NCI-H2107 treated with DMSO at 0.1 percent for 48 hours (cell line): ENCODE measurements at regions not wholly inside any gene's neighbourhood (a gene's known extent, or its start where the extent isn't known, plus 50 kb on each side); places are given as distances from the start of the nearest gene placed in this dataset.
"Not testable (repeated sequence)": the region's sequence is repeated elsewhere in the genome, so short reads cannot be mapped to it uniquely, and the experiment has no call there.

Experiments used
- DNase-seq: peaks from one replicate; lab custom pipeline; 2025; ENCODE audit not compliant: unreplicated experiment; lab: John Stamatoyannopoulos, UW

DNA sequence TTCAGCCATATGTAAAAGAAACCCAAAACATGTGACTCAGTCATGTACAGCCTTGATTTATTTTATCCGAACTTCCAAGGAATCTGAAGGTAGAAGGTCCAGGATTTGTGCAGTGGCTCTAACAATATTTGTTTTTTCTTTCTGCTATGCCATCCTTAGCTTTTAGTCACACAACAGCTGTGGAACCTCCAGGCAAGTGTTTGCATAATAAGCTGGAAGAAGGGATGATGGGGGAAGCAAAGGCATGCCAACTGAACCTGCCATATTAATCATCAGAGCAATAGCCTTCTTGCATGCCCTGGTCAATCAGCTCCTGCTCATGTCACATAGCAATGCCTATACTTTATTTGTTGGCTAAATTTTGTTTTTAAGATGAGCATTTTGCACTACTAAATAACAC is 444.7 kb upstream of the ARPP21 start:
- no peak for DNase-seq

DNA sequence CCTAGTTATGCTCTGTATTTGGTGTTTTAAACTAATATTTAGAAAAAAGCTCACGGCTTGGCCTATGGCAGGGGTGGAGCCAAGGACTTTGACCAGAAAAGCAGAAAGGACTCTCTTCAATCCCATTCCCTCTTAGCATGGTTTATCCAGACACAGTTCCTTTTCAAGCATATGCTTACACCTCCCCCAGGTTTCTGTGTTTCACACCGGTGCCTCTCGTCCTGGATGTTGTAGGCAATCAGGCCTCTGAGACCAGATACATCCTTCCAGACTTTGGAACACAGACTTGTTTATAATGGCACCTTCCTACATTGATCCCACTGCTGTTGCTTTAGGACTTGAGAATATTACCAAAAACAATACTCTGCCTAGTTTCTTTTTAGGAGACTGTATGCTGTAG is 440.5 kb upstream of the ARPP21 start:
- no peak for DNase-seq

DNA sequence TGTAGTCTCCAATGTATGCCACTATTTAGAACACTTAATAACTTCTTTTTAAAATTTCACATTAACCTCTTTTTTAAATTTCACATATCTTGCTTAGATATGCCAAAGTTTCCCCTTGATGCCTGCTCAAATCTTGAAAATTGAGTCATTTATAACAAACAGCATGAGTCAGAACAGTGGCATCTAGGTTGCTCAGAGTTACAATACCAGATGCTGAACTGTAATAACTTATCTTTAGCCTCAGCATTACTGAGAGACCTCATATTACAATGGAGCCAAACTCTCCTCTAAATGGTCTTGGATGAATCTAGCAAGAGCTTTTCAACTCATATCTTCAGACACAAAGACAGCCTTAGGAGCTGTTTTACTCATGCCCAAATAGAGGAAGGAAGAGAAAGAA is 439.3 kb upstream of the ARPP21 start:
- DNase-seq, result no peak

DNA sequence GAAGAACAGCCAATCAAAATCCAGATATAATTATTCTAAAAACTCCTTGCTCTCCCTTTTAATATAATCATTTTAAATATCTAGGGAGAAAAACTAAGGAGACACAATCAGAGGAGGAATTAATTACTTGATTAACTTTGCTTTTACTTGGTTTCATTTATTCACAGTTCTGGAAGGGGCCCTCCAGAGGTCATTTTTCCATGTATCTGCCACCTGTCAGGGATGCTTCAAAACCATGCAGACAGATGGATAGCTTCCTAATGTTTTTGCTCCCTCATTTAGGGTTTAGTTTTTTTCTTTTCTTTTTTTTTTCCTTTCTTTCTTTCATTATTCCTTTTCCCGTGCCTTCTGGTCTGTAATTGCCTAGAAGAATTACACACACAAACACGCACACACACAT is 438.1 kb upstream of the ARPP21 start:
- DNase-seq, result no peak

GRCh38 chr3:35215525-35216500 is 423.5 kb upstream of the ARPP21 start:
- DNase-seq, result no peak

DNA sequence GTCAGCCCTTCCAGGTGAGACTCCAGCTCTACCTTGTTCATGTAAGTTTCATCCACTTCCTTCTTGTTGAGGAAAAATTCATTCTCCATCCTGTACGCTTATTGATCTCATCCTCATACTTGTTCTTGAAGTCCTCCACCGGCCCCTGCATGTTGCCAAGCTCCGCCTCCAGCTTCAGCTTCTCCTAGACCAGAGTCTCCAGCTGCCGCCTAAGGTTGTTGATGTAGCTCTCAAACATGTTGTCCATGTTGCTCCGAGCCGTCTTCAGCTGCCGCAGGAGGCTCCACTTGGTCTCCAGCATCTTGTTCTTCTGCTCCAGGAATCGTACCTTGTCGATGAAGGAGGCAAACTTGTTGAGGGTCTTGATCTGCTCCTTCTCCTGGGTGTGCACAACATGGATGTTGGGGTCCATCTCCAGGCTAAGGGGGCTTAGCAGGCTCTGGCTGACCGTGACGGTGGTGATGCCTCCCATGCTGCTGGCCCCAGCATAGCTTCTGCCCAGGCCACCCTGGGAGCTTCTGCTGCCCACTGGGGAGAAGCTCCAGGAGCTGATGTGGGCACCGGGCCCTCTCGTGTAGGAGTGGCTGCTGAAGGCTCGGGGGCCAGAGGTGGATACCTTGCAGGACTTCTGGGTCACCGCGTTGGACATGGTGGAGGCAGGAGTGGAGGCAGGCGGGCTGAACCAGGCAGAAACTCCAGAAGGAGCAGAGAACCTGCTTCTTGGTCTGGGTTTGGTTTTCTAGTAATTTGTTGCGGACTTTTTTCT is 422.6 kb upstream of the ARPP21 start:
- no peak for DNase-seq

- no peak for DNase-seq
Observed at GRCh38 chr3:35223632-35224394, 415.5 kb upstream of the ARPP21 start.

GRCh38 chr3:35224565-35225295 is 414.6 kb upstream of the ARPP21 start:
- DNase-seq, result no peak

GRCh38 chr3:35241236-35241635 is 398.1 kb upstream of the ARPP21 start:
- no peak for DNase-seq

- no peak for DNase-seq
Observed at GRCh38 chr3:35254917-35255316, 384.4 kb upstream of the ARPP21 start.

- no peak for DNase-seq
Observed at GRCh38 chr3:35257641-35258040, 381.7 kb upstream of the ARPP21 start.

DNA sequence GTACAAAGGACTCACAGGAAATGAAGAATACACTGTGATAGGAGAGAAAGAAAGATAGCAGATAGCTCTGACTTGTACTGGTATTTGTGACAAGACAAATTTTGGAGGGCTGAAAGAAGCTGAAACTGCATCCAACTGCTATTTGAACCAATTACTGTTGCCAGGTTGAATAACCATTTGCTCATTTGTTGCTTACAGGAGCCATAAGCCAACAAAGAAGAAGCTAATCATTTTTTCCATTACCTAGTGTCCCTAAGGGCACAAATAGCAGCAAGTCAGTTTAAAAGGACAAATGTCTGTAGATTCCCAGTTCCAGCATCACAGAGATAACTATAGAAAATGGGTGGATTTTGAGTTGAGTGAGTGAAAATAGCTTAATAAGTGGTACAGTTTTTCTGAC is 376.9 kb upstream of the ARPP21 start:
- no peak for DNase-seq

GRCh38 chr3:35263477-35263876 is 375.8 kb upstream of the ARPP21 start:
- no peak for DNase-seq

DNA sequence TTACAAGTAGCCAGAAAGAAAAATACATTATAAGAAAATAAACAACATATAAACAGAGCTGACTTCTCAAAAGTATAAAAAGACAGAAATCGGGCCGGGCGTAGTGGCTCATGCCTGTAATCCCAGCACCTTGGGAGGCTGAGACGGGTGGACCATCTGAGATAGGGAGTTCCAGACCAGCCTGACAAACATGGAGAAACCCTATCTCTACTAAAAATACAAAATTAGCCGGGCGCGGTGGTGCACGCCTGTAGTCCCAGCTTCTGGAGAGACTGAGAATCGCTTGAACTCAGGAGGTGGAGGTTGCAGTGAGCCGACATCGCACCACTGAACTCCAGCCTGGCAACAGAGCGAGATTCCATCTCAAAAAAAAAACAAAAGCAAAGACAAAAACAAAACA is 373.3 kb upstream of the ARPP21 start:
- DNase-seq, result not testable (repeated sequence)

- DNase-seq, result no peak
Observed at GRCh38 chr3:35275768-35276167, 363.6 kb upstream of the ARPP21 start.

- no peak for DNase-seq
Observed at GRCh38 chr3:35276568-35276967, 362.8 kb upstream of the ARPP21 start.

DNA sequence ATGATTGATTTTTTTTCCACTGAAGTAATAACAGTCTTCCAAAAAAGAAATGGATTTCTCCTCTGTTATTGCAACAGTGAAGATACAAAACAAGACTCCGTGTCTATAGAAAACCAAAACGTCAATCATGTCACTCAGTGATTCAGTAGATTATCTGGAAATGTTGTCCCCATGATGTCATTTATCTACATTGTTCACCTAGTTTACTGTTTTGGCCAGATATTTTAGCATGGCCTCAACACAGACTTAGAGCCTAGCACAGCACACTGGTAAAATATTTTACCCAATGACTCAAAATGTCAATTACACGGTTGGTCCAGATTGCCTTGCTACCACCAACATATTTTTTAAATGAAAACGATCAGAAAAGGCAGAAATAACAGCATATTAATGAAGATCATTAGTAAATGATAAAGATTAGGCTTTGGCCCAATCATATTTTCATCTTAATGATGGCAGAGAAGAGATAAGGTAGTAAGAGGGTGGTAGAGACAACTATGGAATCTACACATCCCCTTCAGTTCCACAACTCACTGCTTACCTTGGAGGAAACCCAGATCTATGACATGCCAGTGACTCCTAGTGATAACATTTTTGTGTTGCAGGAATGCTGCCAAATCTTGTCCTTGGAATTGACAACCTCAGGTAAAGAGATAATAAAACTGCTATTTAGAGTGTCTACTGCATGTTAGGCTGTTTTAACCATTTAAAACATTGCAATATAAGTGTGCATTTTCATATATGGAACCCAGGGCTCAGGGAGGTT is 347.7 kb upstream of the ARPP21 start:
- no peak for DNase-seq

- no peak for DNase-seq
Observed at GRCh38 chr3:35292568-35292967, 346.8 kb upstream of the ARPP21 start.

GRCh38 chr3:35295906-35296305 is 343.4 kb upstream of the ARPP21 start:
- DNase-seq, result no peak

GRCh38 chr3:35296533-35296932 is 342.8 kb upstream of the ARPP21 start:
- DNase-seq, result no peak
